Endothelial cell (in vitro differentiated cells): ENCODE measurements at regions not wholly inside any gene's neighbourhood (a gene's known extent, or its start where the extent isn't known, plus 50 kb on each side); places are given as distances from the start of the nearest gene placed in this dataset.
A peak's percentile ranks its signal among the peaks of the same experiment; 100 is the strongest.

ENCODE experiments used
- DNase-seq: peaks from one replicate; pipeline ENCODE4 v3.0.0; 2021; ENCODE audit warnings: low spot score
- H3K27ac Mint-ChIP-seq: one replicate; pipeline ENCODE4 v1.8.0; 2021; ENCODE audit warnings: mixed read lengths, inconsistent platforms; ENCODE audit not compliant: unreplicated experiment
- H3K27me3 Mint-ChIP-seq: one replicate; pipeline ENCODE4 v1.8.0; 2021; ENCODE audit warnings: mild to moderate bottlenecking, moderate library complexity, mixed read lengths, inconsistent platforms; ENCODE audit not compliant: unreplicated experiment
- H3K36me3 Mint-ChIP-seq: one replicate; pipeline ENCODE4 v1.8.0; 2021; ENCODE audit warnings: mild to moderate bottlenecking, low read depth, mixed read lengths, inconsistent platforms; ENCODE audit not compliant: unreplicated experiment
- H3K4me1 Mint-ChIP-seq: one replicate; pipeline ENCODE4 v1.8.0; 2021; ENCODE audit warnings: mild to moderate bottlenecking, mixed read lengths, inconsistent platforms; ENCODE audit not compliant: unreplicated experiment
- H3K4me3 Mint-ChIP-seq: one replicate; pipeline ENCODE4 v1.8.0; 2021; ENCODE audit warnings: mild to moderate bottlenecking, mixed read lengths, inconsistent platforms; ENCODE audit not compliant: unreplicated experiment
- H3K9me3 Mint-ChIP-seq: one replicate; pipeline ENCODE4 v1.8.0; 2021; ENCODE audit warnings: mixed read lengths, inconsistent platforms; ENCODE audit not compliant: unreplicated experiment
- TF ChIP-seq, protein P1 (sequence below): fragments of 200-600 bp; sonication (generic); IDR thresholded peaks from one replicate; pipeline ENCODE4 v1.5.0; 2021; ENCODE audit warnings: antibody characterized with exemption; ENCODE audit not compliant: unreplicated experiment

DNA sequence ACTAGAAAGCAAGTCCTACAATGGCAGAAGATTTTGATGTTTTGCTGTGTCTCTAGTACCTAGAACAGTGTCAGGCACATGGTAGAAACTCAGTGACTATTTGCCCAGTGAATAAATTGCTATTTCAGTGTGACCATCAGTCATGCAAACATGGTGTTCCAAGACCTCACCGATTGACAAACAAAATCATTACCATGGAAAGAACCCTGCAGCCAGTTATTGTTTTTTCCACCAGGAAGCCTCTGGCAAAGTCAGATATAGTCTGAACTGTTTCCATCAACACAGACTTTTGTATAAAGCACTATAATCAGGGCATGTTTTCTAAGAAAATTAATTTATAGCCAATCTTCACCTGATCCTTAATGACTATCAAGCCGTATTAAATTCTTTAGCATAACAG, 97.3 kb upstream of the RASSF8 start:
- H3K27me3 Mint-ChIP-seq, result peaks cover 4% of the 10 kb centered on the region
- TF ChIP-seq, protein P1, sequence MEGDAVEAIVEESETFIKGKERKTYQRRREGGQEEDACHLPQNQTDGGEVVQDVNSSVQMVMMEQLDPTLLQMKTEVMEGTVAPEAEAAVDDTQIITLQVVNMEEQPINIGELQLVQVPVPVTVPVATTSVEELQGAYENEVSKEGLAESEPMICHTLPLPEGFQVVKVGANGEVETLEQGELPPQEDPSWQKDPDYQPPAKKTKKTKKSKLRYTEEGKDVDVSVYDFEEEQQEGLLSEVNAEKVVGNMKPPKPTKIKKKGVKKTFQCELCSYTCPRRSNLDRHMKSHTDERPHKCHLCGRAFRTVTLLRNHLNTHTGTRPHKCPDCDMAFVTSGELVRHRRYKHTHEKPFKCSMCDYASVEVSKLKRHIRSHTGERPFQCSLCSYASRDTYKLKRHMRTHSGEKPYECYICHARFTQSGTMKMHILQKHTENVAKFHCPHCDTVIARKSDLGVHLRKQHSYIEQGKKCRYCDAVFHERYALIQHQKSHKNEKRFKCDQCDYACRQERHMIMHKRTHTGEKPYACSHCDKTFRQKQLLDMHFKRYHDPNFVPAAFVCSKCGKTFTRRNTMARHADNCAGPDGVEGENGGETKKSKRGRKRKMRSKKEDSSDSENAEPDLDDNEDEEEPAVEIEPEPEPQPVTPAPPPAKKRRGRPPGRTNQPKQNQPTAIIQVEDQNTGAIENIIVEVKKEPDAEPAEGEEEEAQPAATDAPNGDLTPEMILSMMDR, result no peak
- H3K4me1 Mint-ChIP-seq, result peaks cover 28% of the 10 kb centered on the region
- H3K9me3 Mint-ChIP-seq, result no peaks in the 10 kb centered on the region
- no peak for DNase-seq
- H3K27ac Mint-ChIP-seq, result peak overlapping the region; percentile 27
- no peaks in the 10 kb centered on the region for H3K36me3 Mint-ChIP-seq
- no peak overlapping the region for H3K4me3 Mint-ChIP-seq

DNA sequence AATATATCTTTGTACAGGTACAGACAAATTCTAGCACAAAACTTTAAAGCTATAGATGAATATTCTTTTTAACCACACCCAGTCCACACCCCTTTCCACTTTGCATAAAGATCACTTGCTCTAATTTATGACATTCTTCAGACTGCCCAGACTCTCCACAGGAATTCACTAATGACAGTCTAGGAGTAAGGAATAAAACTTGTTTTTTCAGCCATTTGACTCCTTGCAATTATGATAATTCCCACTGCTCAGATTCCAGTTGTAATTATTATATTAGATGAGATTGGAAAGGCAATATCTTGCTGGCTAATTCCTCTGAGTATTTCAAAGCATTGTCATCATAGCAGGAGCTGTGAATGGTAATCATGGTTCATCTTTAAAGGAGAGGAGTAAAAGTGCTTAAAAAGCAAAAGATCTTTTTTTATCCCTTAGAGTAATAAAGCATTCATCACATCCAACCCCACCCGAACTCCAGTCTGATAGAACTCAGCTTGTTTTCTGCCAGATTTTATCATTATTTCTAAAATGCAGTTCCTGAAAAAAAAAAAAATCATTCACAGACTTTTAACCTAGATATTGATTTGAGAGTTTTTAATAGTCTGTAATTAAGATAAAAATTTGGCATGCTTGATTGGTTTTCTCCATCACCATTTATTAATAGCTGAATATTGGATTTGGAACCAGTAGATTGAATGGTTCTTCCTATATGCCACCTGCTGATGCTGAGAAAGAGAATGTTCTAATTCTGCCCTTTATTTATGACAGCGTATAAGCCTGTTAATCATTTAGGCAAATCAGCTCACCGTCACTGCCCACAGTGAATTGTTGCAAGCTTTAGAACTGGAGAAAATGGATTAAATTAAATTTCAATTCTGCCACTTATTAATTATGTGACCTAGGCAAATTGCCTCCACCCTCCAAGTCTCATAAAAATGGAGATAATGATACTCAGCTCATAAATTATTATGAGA, 93.9 kb upstream of the RASSF8 start:
- H3K27ac Mint-ChIP-seq, result no peak overlapping the region
- TF ChIP-seq, protein P1, result no peak
- no peak for DNase-seq
- H3K36me3 Mint-ChIP-seq, result no peaks in the 10 kb centered on the region
- H3K9me3 Mint-ChIP-seq, result no peaks in the 10 kb centered on the region
- peaks cover 17% of the 10 kb centered on the region for H3K4me1 Mint-ChIP-seq
- H3K4me3 Mint-ChIP-seq, result no peak overlapping the region
- H3K27me3 Mint-ChIP-seq, result no peaks in the 10 kb centered on the region

DNA sequence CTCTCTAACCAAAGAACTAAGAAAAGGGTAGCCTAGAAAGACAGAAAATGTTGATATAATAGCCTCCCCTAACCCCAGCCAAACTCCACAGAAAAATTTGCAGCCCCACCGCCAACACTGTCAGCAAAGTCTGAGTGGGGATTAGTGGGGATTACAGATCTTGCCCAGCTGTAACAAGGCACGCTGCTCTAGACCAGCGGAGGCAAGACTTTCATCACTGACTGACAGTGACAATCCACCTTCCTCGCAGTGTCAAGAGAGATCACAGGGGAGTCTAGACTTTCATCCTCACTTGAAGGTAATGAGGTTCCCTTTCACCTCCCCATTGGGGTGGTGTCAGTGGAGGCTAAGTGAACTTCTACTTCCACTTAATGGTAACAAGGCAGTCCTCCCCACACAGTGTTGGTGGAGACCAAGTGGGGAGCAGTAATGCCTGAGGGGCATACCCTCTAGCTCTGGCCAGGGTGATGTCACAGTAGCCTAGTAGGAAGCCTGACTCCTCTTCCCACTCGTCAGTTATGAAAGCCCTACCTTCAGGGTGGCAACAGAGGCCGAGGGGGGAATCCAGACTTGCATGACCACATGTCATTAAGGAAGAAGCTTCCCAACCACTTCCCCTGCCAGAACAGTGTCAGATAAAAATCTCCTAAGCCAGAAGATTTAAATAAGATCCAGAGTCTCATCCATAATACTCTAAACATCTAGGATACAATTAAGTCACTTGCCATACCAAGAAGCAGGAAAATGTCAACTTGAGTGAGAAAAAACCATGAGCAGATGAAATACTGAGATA, 91.7 kb upstream of the RASSF8 start:
- Mint-ChIP-seq H3K36me3 (no peaks in the 10 kb centered on the region), H3K27ac (no peak overlapping the region)
- TF ChIP-seq, protein P1, result no peak

DNA sequence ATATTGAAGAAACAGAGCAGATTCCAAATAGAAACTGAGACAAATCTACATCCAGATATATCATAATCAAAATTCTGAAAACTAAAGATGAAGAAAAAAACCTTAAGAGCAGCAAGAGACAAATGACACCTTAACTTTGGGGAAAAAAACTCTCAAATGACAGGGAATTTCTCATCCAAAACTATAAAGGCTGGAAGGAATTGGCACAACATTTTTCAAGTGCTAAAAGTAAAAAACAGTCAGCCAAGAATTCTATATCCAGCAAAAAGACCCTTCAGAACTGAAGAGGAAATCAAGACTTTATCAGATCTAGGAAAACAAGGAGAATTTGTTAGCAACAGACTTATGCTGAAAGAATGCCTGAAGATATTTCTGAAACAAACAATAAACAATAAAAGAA, 90.3 kb upstream of the RASSF8 start:
- no peak overlapping the region for H3K27ac Mint-ChIP-seq
- TF ChIP-seq, protein P1, result no peak
- no peaks in the 10 kb centered on the region for H3K27me3 Mint-ChIP-seq
- H3K36me3 Mint-ChIP-seq, result no peaks in the 10 kb centered on the region
- H3K9me3 Mint-ChIP-seq, result no peaks in the 10 kb centered on the region
- no peak overlapping the region for H3K4me3 Mint-ChIP-seq
- H3K4me1 Mint-ChIP-seq, result no peaks in the 10 kb centered on the region
- DNase-seq, result no peak

More for the DNA sequence above, 91.7 kb upstream of the RASSF8 start:
- no peak for DNase-seq
- peaks cover 2% of the 10 kb centered on the region for H3K4me1 Mint-ChIP-seq
- no peaks in the 10 kb centered on the region for H3K27me3 Mint-ChIP-seq
- H3K9me3 Mint-ChIP-seq, result no peaks in the 10 kb centered on the region
- H3K4me3 Mint-ChIP-seq, result no peak overlapping the region
